ENCODE measurements at regions not wholly inside any gene's neighbourhood (a gene's known extent, or its start where the extent isn't known, plus 50 kb on each side); places are given as distances from the start of the nearest gene placed in this dataset.

DNA sequence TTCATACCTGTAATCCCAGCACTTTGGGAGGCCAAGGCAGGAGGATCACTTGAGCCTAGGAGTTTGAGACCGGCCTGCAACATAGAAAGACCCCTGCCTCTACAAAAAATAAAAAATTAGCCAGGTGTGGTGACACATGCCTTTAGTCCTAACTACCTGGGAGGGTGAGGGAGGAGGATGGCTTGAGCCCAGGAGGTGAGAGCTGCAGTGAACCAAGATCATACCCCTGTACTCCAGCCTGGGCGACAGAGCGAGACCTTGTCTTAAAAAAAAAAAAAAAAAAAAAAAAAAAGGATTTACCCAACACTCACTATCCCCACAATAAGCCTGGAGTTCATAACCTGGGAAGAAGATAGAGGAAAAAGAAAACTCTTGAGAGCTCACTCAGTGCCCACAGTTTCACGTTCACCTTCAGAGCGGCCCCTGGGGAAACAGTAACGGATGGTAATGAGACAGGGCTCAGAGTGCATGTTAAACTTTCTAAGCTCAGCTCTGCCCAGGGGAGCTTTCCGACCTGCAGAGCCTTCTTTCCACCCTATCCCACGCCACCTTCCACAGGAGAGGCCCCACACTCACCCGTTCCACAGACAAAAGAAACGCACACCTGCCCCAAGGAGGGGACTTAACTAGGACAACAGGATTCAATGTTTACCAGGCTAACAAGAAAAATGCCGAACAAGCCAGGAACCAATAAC, 259.8 kb upstream of the KLF14 start:
- Histone ChIP-seq H3K4me2 (ENCODE audit: extremely low read depth, insufficient read depth, low read length) (peak overlapping the region; percentile 28), H3K9me3 (ENCODE audit: control insufficient read depth, insufficient read depth, low read depth, low read length) (no peaks in the 10 kb centered on the region), H3K36me3 (ENCODE audit: control insufficient read depth, insufficient read depth, low read length) (no peaks in the 10 kb centered on the region), H4K20me1 (ENCODE audit: control insufficient read depth, extremely low read depth, insufficient read depth, low read length) (no peaks in the 10 kb centered on the region), H3K9ac (ENCODE audit: insufficient read depth, low read length) (no peak overlapping the region), H2AFZ (ENCODE audit: low read length) (no peak overlapping the region), H3K79me2 (ENCODE audit: control insufficient read depth, insufficient read depth, low read length) (peaks cover 53% of the 10 kb centered on the region), H3K27ac (ENCODE audit: insufficient read depth, low read length) (no peak overlapping the region), H3K4me1 (ENCODE audit: control insufficient read depth, extremely low read depth, insufficient read depth, low read length) (peaks cover 22% of the 10 kb centered on the region), H3K27me3 (ENCODE audit: control insufficient read depth, insufficient read depth, low read length) (no peaks in the 10 kb centered on the region), H3K4me3 (replicated peaks in 1 of 4; ENCODE audit: control extremely low read depth in 1 of 4, insufficient read depth in 1 of 4, low read depth in 3 of 4, low read length in 4 of 4) (no peak overlapping the region)
- TF ChIP-seq CTCF (conservative IDR thresholded peaks at IDR 0.05 in 1 of 2, IDR thresholded peaks at IDR 0.05 in 1 of 2; ENCODE audit: low read depth in 1 of 2, low read length in 2 of 2) (no peak), EZH2 (IDR thresholded peaks at IDR 0.05; ENCODE audit: low read length, missing control alignments) (no peak)
- no peak for DNase-seq (ENCODE audit: low read depth in 2 of 2)

DNA sequence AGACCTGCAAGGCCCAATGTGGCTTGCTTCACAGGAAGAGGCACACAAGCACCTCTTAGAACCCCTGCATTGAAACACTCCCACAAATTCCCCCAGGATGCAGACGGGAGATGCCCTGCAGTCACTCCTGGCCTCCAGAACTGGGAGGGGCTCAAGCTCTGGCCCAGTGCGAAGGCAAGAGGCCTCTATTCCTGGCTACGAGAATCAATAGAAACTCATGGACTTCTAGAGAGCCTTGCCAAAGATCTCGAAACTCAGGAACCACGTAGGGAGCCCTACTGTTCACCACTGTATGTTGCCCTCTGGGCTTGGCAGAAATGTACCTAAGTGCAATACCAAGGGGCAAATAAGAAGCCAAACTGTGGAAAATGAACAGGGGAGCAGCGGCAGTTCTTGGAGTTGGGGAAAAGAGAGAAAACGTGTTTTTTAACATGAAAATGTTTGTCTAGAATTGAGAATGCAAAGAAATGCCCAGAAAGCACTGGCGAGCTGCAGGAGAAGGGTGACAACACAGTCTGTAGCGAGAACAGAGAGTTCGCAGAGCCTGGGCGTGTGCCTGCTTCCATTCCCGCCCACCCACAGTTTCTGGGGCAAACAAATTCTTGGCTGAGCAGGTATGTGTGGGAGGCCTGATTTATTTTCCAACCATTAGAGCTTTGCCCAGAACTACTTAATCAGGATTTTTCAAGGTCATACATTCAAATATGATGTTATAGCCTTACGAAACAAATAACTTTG, 260.5 kb upstream of the KLF14 start:
- Histone ChIP-seq H3K27ac (ENCODE audit: insufficient read depth, low read length) (peak overlapping the region; percentile 29), H2AFZ (ENCODE audit: low read length) (no peak overlapping the region), H3K9me3 (ENCODE audit: control insufficient read depth, insufficient read depth, low read depth, low read length) (no peaks in the 10 kb centered on the region), H3K4me1 (ENCODE audit: control insufficient read depth, extremely low read depth, insufficient read depth, low read length) (peaks cover 29% of the 10 kb centered on the region), H3K36me3 (ENCODE audit: control insufficient read depth, insufficient read depth, low read length) (no peaks in the 10 kb centered on the region), H3K9ac (ENCODE audit: insufficient read depth, low read length) (no peak overlapping the region), H3K4me3 (replicated peaks in 1 of 4; ENCODE audit: control extremely low read depth in 1 of 4, insufficient read depth in 1 of 4, low read depth in 3 of 4, low read length in 4 of 4) (no peak overlapping the region), H3K79me2 (ENCODE audit: control insufficient read depth, insufficient read depth, low read length) (peaks cover 55% of the 10 kb centered on the region), H4K20me1 (ENCODE audit: control insufficient read depth, extremely low read depth, insufficient read depth, low read length) (no peaks in the 10 kb centered on the region), H3K4me2 (ENCODE audit: extremely low read depth, insufficient read depth, low read length) (peak overlapping the region; percentile 28), H3K27me3 (ENCODE audit: control insufficient read depth, insufficient read depth, low read length) (no peaks in the 10 kb centered on the region)
- peak in 1 of 2 donors; percentile 64 for DNase-seq (ENCODE audit: low read depth in 2 of 2)
- TF ChIP-seq EZH2 (IDR thresholded peaks at IDR 0.05; ENCODE audit: low read length, missing control alignments): no peak
- TF ChIP-seq CTCF (conservative IDR thresholded peaks at IDR 0.05 in 1 of 2, IDR thresholded peaks at IDR 0.05 in 1 of 2; ENCODE audit: low read depth in 1 of 2, low read length in 2 of 2): no peak

GRCh38 chr7:130995252-130996081, 261.5 kb upstream of the KLF14 start:
- no peak for TF ChIP-seq EZH2 (IDR thresholded peaks at IDR 0.05; ENCODE audit: low read length, missing control alignments)
- no peak for TF ChIP-seq CTCF (conservative IDR thresholded peaks at IDR 0.05 in 1 of 2, IDR thresholded peaks at IDR 0.05 in 1 of 2; ENCODE audit: low read depth in 1 of 2, low read length in 2 of 2)
- H3K4me2 ChIP-seq (ENCODE audit: extremely low read depth, insufficient read depth, low read length): peak overlapping the region; percentile 28
- no peaks in the 10 kb centered on the region for H3K27me3 ChIP-seq (ENCODE audit: control insufficient read depth, insufficient read depth, low read length)
- H3K36me3 ChIP-seq (ENCODE audit: control insufficient read depth, insufficient read depth, low read length): no peaks in the 10 kb centered on the region
- peak in 1 of 2 donors; percentile 42 for DNase-seq (ENCODE audit: low read depth in 2 of 2)
- H3K9ac ChIP-seq (ENCODE audit: insufficient read depth, low read length): no peak overlapping the region
- no peak overlapping the region for H3K27ac ChIP-seq (ENCODE audit: insufficient read depth, low read length)
- no peaks in the 10 kb centered on the region for H4K20me1 ChIP-seq (ENCODE audit: control insufficient read depth, extremely low read depth, insufficient read depth, low read length)
- H2AFZ ChIP-seq (ENCODE audit: low read length): no peak overlapping the region
- no peak overlapping the region for H3K4me3 ChIP-seq (replicated peaks in 1 of 4; ENCODE audit: control extremely low read depth in 1 of 4, insufficient read depth in 1 of 4, low read depth in 3 of 4, low read length in 4 of 4)
- peaks cover 29% of the 10 kb centered on the region for H3K4me1 ChIP-seq (ENCODE audit: control insufficient read depth, extremely low read depth, insufficient read depth, low read length)
- H3K79me2 ChIP-seq (ENCODE audit: control insufficient read depth, insufficient read depth, low read length): peaks cover 56% of the 10 kb centered on the region
- no peaks in the 10 kb centered on the region for H3K9me3 ChIP-seq (ENCODE audit: control insufficient read depth, insufficient read depth, low read depth, low read length)
